Tibial nerve (tissue), 4 donors: ENCODE measurements at regions not wholly inside any gene's neighbourhood (a gene's known extent, or its start where the extent isn't known, plus 50 kb on each side); places are given as distances from the start of the nearest gene placed in this dataset.

Experiments used
- DNase-seq, 2 donors: peaks; one replicate each; pipeline ENCODE4 v3.0.0-alpha.2; 2019; ENCODE audit warnings: low spot score in 2 of 2
- H3K27ac ChIP-seq, 4 donors: fragments of 200-600 bp; sonication (generic) in 3 of 4; one replicate each; pipeline ENCODE4 v1.5.1; 2017 to 2019; ENCODE audit warnings: mild to moderate bottlenecking in 1 of 4
- H3K27me3 ChIP-seq, 2 donors: fragments of 200-600 bp; sonication (generic) in 1 of 2; one replicate each; pipeline versions ENCODE4 v1.5.1 to v1.6.0; 2017 to 2019
- H3K36me3 ChIP-seq, 3 donors: fragments of 200-600 bp; sonication (generic); one replicate each; pipeline ENCODE4 v1.5.1; 2018 to 2019
- H3K4me1 ChIP-seq, 4 donors: fragments of 200-600 bp; sonication (generic) in 3 of 4; one replicate each; pipeline ENCODE4 v1.5.1; 2017 to 2019
- H3K4me3 ChIP-seq, 4 donors: fragments of 200-600 bp; sonication (generic) in 3 of 4; one replicate each; pipeline ENCODE4 v1.5.1; 2017 to 2019; ENCODE audit warnings: mild to moderate bottlenecking in 1 of 4, moderate library complexity in 1 of 4
- H3K9me3 ChIP-seq, 4 donors: fragments of 200-600 bp; sonication (generic) in 3 of 4; one replicate each; pipeline ENCODE4 v1.5.1; 2017 to 2019
- EP300 ChIP-seq, 2 donors: sonication (generic); formaldehyde crosslinking; IDR thresholded peaks; one replicate each; pipeline ENCODE4 v1.6.1; 2017; ENCODE audit warnings: antibody characterized with exemption in 2 of 2, mild to moderate bottlenecking in 1 of 2
- POLR2A ChIP-seq, 2 donors: fragments of 450-650 bp; IDR thresholded peaks; one replicate each; pipeline ENCODE4 v1.6.1; 2017; ENCODE audit warnings: antibody characterized with exemption in 2 of 2, mild to moderate bottlenecking in 2 of 2, moderate library complexity in 2 of 2
- WGBS, 2 donors: methylation state at CpG; one replicate each; pipeline ENCODE4 v1.1.5; 2018; 5-methylcytosine and 5-hydroxymethylcytosine counted together
- TF ChIP-seq, protein P1 (sequence below), 5 experiments: fragments of 200-600 bp in 3 of 5; fragments of 450-650 bp in 2 of 5; sonication (generic) in 3 of 5; IDR thresholded peaks; one replicate each; pipeline ENCODE4 v1.5.1; 2016 to 2019; ENCODE audit warnings: antibody characterized with exemption in 5 of 5, mild to moderate bottlenecking in 3 of 5, moderate library complexity in 2 of 5

DNA sequence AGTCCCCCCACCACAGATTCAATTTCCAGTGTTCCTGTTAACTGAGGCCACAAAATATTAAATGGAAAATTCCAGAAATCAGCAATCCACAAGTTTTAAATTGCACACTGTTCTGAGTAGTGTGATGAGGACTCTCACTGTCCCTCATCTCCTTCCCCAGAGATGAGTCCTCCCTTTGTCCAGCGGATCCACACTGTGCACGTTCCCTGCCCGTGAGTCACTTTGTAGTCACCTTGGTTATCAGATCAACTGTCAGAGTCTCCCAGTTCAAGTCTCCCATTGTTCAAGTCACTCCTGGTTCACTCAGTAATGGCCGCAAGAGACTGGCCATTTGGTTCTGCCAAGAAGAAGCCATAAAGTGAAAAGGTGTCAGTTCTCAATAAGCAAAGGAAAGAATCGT, 168.6 kb upstream of the AFDN start:
- DNase-seq, result no peak

DNA sequence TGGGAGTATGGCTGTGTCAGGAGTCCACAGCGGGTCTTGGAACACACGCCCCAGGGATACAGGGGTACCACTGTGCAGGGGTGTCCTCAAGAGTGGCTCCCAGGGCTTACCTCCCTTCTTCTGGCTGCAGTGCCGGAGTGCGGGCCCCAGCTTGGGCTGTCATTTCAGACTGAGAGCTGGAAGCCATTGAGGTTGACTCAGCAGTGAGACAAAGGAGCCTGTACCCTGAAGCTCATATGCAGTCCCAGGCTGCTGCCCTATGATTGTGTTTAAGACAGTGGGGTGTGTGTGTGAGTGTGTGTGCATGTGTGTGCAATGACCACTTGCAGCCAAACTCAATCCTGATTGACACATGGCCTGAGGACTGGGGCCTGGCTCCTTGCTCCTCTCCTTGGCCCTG, 167.7 kb upstream of the AFDN start:
- no peak for DNase-seq
- H3K27ac ChIP-seq, result no peak overlapping the region
- peaks cover 0 to 18% (median 0%) of the 10 kb centered on the region in 4 donors for H3K4me1 ChIP-seq
- TF ChIP-seq POLR2A (IDR thresholded peaks at IDR 0.05) (no peak), EP300 (IDR thresholded peaks at IDR 0.05) (no peak)
- TF ChIP-seq, protein P1, sequence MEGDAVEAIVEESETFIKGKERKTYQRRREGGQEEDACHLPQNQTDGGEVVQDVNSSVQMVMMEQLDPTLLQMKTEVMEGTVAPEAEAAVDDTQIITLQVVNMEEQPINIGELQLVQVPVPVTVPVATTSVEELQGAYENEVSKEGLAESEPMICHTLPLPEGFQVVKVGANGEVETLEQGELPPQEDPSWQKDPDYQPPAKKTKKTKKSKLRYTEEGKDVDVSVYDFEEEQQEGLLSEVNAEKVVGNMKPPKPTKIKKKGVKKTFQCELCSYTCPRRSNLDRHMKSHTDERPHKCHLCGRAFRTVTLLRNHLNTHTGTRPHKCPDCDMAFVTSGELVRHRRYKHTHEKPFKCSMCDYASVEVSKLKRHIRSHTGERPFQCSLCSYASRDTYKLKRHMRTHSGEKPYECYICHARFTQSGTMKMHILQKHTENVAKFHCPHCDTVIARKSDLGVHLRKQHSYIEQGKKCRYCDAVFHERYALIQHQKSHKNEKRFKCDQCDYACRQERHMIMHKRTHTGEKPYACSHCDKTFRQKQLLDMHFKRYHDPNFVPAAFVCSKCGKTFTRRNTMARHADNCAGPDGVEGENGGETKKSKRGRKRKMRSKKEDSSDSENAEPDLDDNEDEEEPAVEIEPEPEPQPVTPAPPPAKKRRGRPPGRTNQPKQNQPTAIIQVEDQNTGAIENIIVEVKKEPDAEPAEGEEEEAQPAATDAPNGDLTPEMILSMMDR (IDR thresholded peaks at IDR 0.05), result no peak
- WGBS, 2 donors, result 86 to 95% methylated on average over 4 of the region's 4 CpGs
- no peaks in the 10 kb centered on the region for H3K36me3 ChIP-seq
- H3K27me3 ChIP-seq, result no peaks in the 10 kb centered on the region
- no peak overlapping the region for H3K4me3 ChIP-seq
- H3K9me3 ChIP-seq, result peaks cover 0 to 4% (median 0%) of the 10 kb centered on the region in 4 donors

More for the DNA sequence above, 168.6 kb upstream of the AFDN start:
- WGBS, 2 donors, result 97 to 98% methylated on average over 5 of the region's 5 CpGs
- Histone ChIP-seq H3K36me3 (no peaks in the 10 kb centered on the region), H3K27me3 (no peaks in the 10 kb centered on the region), H3K9me3 (peaks cover 0 to 4% (median 0%) of the 10 kb centered on the region in 4 donors), H3K4me3 (no peak overlapping the region), H3K4me1 (peaks cover 0 to 18% (median 0%) of the 10 kb centered on the region in 4 donors), H3K27ac (no peak overlapping the region)
- TF ChIP-seq POLR2A (IDR thresholded peaks at IDR 0.05), result no peak
- no peak for TF ChIP-seq EP300 (IDR thresholded peaks at IDR 0.05)
- TF ChIP-seq, protein P1 (IDR thresholded peaks at IDR 0.05), result no peak

DNA sequence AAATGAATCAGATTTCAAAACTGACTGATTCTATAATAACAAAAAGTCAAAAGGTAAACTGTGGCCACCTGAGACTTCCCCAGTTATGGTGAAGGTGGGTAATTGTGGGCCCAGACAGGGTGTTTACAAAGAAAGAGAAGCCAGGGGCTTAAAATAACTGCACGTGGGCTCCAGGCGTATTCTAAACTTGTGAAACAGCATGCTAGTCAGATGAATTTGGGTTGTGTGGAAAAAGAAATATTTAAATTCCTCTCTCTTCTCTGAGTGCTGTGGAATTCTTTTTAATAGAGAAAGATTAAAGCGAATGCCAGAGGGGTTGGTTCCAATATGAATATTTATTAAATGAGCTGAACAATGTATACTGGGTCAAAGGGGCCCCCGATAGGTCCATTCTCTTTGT, 166.3 kb upstream of the AFDN start:
- H3K27ac ChIP-seq, result no peak overlapping the region
- 39 to 45% methylated on average over 4 of the region's 4 CpGs for WGBS, 2 donors
- H3K27me3 ChIP-seq, result no peaks in the 10 kb centered on the region

DNA sequence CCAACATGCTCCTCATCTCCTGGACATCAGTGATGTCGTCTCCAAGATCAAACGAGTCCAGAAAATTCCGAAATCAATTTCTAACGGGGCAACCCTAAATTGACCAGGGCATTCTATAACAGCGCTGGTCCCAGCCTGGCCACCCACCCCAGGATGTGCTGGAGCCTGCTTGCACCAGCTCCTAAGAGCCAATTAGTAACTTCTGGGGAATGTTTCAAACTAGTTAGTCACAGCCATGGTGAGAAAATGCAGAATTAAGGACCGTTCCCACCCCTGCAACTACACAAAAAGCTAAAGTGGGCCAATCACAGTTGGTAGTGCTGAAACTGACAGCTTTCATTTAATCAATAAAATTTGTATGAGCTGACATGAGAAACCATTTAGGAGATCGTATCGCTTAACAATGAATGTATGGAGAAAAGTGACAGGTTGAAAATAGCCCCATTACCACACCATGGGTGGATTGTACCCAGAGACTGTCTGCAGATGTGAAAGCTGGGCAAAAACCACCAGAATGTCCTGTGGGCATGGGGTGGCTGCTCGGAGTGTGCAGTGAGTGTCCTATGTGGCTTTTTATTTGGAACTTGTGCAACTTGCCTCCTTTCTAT, 165.7 kb upstream of the AFDN start:
- Histone ChIP-seq H3K9me3 (peaks cover 0 to 4% (median 0%) of the 10 kb centered on the region in 4 donors), H3K4me3 (no peak overlapping the region), H3K36me3 (no peaks in the 10 kb centered on the region), H3K4me1 (peaks cover 0 to 23% (median 0%) of the 10 kb centered on the region in 4 donors), H3K27me3 (no peaks in the 10 kb centered on the region), H3K27ac (no peak overlapping the region)
- WGBS, 2 donors, result 44 to 48% methylated on average over 9 of the region's 9 CpGs
- no peak for TF ChIP-seq POLR2A (IDR thresholded peaks at IDR 0.05)
- TF ChIP-seq, protein P1 (IDR thresholded peaks at IDR 0.05), result no peak
- no peak for TF ChIP-seq EP300 (IDR thresholded peaks at IDR 0.05)
- no peak for DNase-seq

More for the DNA sequence above, 166.3 kb upstream of the AFDN start:
- no peak overlapping the region for H3K4me3 ChIP-seq
- H3K36me3 ChIP-seq, result no peaks in the 10 kb centered on the region
- TF ChIP-seq POLR2A (IDR thresholded peaks at IDR 0.05) (no peak), EP300 (IDR thresholded peaks at IDR 0.05) (no peak)
- TF ChIP-seq, protein P1 (IDR thresholded peaks at IDR 0.05), result no peak
- H3K4me1 ChIP-seq, result peaks cover 0 to 23% (median 0%) of the 10 kb centered on the region in 4 donors
- DNase-seq, result no peak
- peaks cover 0 to 4% (median 0%) of the 10 kb centered on the region in 4 donors for H3K9me3 ChIP-seq

DNA sequence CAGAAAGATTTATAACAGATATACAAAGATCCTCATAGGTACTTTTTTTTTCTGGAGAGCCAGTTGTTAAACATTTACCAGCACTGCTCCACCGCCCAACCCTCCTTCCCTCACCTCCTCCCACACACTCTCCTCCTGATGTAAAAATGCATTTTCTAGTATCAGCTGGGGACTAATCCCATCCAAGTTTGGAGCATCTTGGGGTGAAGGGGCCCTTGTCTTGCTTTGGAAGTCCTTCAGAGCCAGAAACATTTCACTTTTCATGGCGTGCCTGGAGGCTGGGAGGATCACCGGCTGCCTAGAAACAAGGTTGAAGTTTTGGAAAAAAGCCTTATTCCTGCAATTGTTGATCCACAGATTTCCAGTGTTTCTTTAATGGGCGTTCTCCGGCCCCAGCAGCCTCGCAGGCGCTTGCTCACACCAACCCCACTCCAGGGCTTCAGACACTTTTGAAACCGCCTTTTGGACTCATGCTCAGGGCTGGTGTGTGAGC, 165.1 kb upstream of the AFDN start:
- 28 to 40% methylated on average over 8 of the region's 8 CpGs for WGBS, 2 donors
- Histone ChIP-seq H3K36me3 (no peaks in the 10 kb centered on the region), H3K9me3 (peaks cover 0 to 4% (median 0%) of the 10 kb centered on the region in 4 donors), H3K4me3 (no peak overlapping the region), H3K27ac (no peak overlapping the region), H3K4me1 (peaks cover 0 to 23% (median 0%) of the 10 kb centered on the region in 4 donors), H3K27me3 (no peaks in the 10 kb centered on the region)
- TF ChIP-seq EP300 (IDR thresholded peaks at IDR 0.05) (no peak), POLR2A (IDR thresholded peaks at IDR 0.05) (no peak)
- TF ChIP-seq, protein P1 (IDR thresholded peaks at IDR 0.05), result no peak
- DNase-seq, result no peak
